ENCODE measurements at regions not wholly inside any gene's neighbourhood (a gene's known extent, or its start where the extent isn't known, plus 50 kb on each side); places are given as distances from the start of the nearest gene placed in this dataset.

DNA sequence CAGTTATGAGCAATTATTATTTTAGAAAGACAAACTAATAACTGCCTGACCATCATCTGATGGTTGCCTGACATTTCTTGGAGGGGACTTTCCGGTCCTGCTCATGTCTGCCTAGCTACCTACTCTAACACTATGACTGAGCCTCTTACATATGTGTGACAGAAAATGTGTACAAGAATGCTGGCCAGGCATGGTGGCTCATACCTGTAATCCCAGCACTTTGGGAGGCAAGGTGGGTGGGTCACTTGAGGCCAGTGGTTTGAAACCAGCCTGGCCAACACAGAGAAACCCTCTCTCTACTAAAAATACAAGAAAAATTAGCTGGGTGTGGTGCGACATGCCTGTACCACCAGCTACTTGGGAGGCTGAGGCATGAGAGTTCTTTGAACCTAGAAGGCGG, 666.3 kb downstream of the KCNJ3 start:
- TF ChIP-seq, protein P1, sequence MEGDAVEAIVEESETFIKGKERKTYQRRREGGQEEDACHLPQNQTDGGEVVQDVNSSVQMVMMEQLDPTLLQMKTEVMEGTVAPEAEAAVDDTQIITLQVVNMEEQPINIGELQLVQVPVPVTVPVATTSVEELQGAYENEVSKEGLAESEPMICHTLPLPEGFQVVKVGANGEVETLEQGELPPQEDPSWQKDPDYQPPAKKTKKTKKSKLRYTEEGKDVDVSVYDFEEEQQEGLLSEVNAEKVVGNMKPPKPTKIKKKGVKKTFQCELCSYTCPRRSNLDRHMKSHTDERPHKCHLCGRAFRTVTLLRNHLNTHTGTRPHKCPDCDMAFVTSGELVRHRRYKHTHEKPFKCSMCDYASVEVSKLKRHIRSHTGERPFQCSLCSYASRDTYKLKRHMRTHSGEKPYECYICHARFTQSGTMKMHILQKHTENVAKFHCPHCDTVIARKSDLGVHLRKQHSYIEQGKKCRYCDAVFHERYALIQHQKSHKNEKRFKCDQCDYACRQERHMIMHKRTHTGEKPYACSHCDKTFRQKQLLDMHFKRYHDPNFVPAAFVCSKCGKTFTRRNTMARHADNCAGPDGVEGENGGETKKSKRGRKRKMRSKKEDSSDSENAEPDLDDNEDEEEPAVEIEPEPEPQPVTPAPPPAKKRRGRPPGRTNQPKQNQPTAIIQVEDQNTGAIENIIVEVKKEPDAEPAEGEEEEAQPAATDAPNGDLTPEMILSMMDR (IDR thresholded peaks at IDR 0.05), result no peak
- no peak for TF ChIP-seq POLR2A (IDR thresholded peaks at IDR 0.05)

Data from ovary (tissue), 3 donors.